ENCODE measurements at regions not wholly inside any gene's neighbourhood (a gene's known extent, or its start where the extent isn't known, plus 50 kb on each side); places are given as distances from the start of the nearest gene placed in this dataset.

- no peaks in the 10 kb centered on the region for H3K36me3 ChIP-seq (ENCODE audit: control insufficient read depth, insufficient read depth, low read length)
- H3K27me3 ChIP-seq (ENCODE audit: insufficient read depth, low read length, poor library complexity) = no peaks in the 10 kb centered on the region
- no peak overlapping the region for H3K4me3 ChIP-seq (ENCODE audit: low read length)
- no peak overlapping the region for H3K18ac ChIP-seq (ENCODE audit: low read length)
- no peak overlapping the region for H3K23ac ChIP-seq (ENCODE audit: low read length)
- H2BK5ac ChIP-seq (ENCODE audit: low read length) = no peak overlapping the region
- no peak overlapping the region for H2BK120ac ChIP-seq (ENCODE audit: low read depth, low read length)
- H3K79me1 ChIP-seq (ENCODE audit: low read length) = no peaks in the 10 kb centered on the region
- H2BK15ac ChIP-seq (replicated peaks; ENCODE audit: low read depth) = no peak overlapping the region
- no peaks in the 10 kb centered on the region for H3K79me2 ChIP-seq (ENCODE audit: control insufficient read depth, insufficient read depth, low read length)
- no peak overlapping the region for H4K8ac ChIP-seq (ENCODE audit: low read depth, low read length)
- H3K56ac ChIP-seq (ENCODE audit: low read length) = no peak overlapping the region
- no peak overlapping the region for H2AK5ac ChIP-seq (ENCODE audit: low read length)
- no peak overlapping the region for H3K9ac ChIP-seq (ENCODE audit: low read length)
- no peaks in the 10 kb centered on the region for H3K4me1 ChIP-seq (ENCODE audit: control insufficient read depth, low read depth, low read length)
- no peak overlapping the region for H4K5ac ChIP-seq (ENCODE audit: low read length)
- no peak overlapping the region for H3K4ac ChIP-seq (ENCODE audit: low read depth, low read length)
- H3K4me2 ChIP-seq (ENCODE audit: low read length) = no peak overlapping the region
- no peak overlapping the region for H3K27ac ChIP-seq (ENCODE audit: low read depth, low read length)
- DNase-seq = peak; percentile 17
- WGBS (ENCODE audit: extremely low coverage, insufficient coverage, low lambda C conversion rate) = no CpG with 5 or more reads among the region's 5 CpGs
Measured at GRCh38 chr2:59083075-59083828, 842.1 kb upstream of the FANCL start.

GRCh38 chr2:59082657-59083056 lies 841.5 kb upstream of the FANCL start:
- Histone ChIP-seq H3K4ac (ENCODE audit: low read depth, low read length) (no peak overlapping the region), H3K9ac (ENCODE audit: low read length) (no peak overlapping the region), H3K4me1 (ENCODE audit: control insufficient read depth, low read depth, low read length) (no peaks in the 10 kb centered on the region), H2BK5ac (ENCODE audit: low read length) (no peak overlapping the region), H3K27ac (ENCODE audit: low read depth, low read length) (no peak overlapping the region), H3K79me2 (ENCODE audit: control insufficient read depth, insufficient read depth, low read length) (no peaks in the 10 kb centered on the region), H4K5ac (ENCODE audit: low read length) (no peak overlapping the region), H3K79me1 (ENCODE audit: low read length) (no peaks in the 10 kb centered on the region), H2AK5ac (ENCODE audit: low read length) (no peak overlapping the region), H2BK120ac (ENCODE audit: low read depth, low read length) (no peak overlapping the region), H3K23ac (ENCODE audit: low read length) (no peak overlapping the region), H3K4me3 (ENCODE audit: low read length) (no peak overlapping the region), H3K36me3 (ENCODE audit: control insufficient read depth, insufficient read depth, low read length) (no peaks in the 10 kb centered on the region), H3K4me2 (ENCODE audit: low read length) (no peak overlapping the region), H3K56ac (ENCODE audit: low read length) (no peak overlapping the region), H3K27me3 (ENCODE audit: insufficient read depth, low read length, poor library complexity) (no peaks in the 10 kb centered on the region), H4K8ac (ENCODE audit: low read depth, low read length) (no peak overlapping the region), H3K18ac (ENCODE audit: low read length) (no peak overlapping the region), H2BK15ac (replicated peaks; ENCODE audit: low read depth) (no peak overlapping the region)
- WGBS (ENCODE audit: extremely low coverage, insufficient coverage, low lambda C conversion rate) = no CpG with 5 or more reads among the region's 5 CpGs
- DNase-seq = no peak

- no peaks in the 10 kb centered on the region for H3K4me1 ChIP-seq (ENCODE audit: control insufficient read depth, low read depth, low read length)
- H3K36me3 ChIP-seq (ENCODE audit: control insufficient read depth, insufficient read depth, low read length) = no peaks in the 10 kb centered on the region
- no peak overlapping the region for H3K4me2 ChIP-seq (ENCODE audit: low read length)
- H2BK120ac ChIP-seq (ENCODE audit: low read depth, low read length) = no peak overlapping the region
- H3K4me3 ChIP-seq (ENCODE audit: low read length) = no peak overlapping the region
- no peak overlapping the region for H2AK5ac ChIP-seq (ENCODE audit: low read length)
- H3K23ac ChIP-seq (ENCODE audit: low read length) = no peak overlapping the region
- H4K8ac ChIP-seq (ENCODE audit: low read depth, low read length) = no peak overlapping the region
- H3K27me3 ChIP-seq (ENCODE audit: insufficient read depth, low read length, poor library complexity) = no peaks in the 10 kb centered on the region
- no peak overlapping the region for H3K4ac ChIP-seq (ENCODE audit: low read depth, low read length)
- no peak overlapping the region for H4K5ac ChIP-seq (ENCODE audit: low read length)
- WGBS (ENCODE audit: extremely low coverage, insufficient coverage, low lambda C conversion rate) = no CpG with 5 or more reads among the region's 4 CpGs
- H3K56ac ChIP-seq (ENCODE audit: low read length) = no peak overlapping the region
- no peak overlapping the region for H3K27ac ChIP-seq (ENCODE audit: low read depth, low read length)
- H2BK5ac ChIP-seq (ENCODE audit: low read length) = no peak overlapping the region
- no peak overlapping the region for H3K9ac ChIP-seq (ENCODE audit: low read length)
- no peaks in the 10 kb centered on the region for H3K79me1 ChIP-seq (ENCODE audit: low read length)
- no peak overlapping the region for H2BK15ac ChIP-seq (replicated peaks; ENCODE audit: low read depth)
- no peak overlapping the region for H3K18ac ChIP-seq (ENCODE audit: low read length)
- DNase-seq = no peak
- H3K79me2 ChIP-seq (ENCODE audit: control insufficient read depth, insufficient read depth, low read length) = no peaks in the 10 kb centered on the region
Measured at GRCh38 chr2:59080451-59081181, 839.5 kb upstream of the FANCL start.

GRCh38 chr2:59077981-59078531 lies 836.9 kb upstream of the FANCL start:
- H3K56ac ChIP-seq (ENCODE audit: low read length) = no peak overlapping the region
- no peak overlapping the region for H2AK5ac ChIP-seq (ENCODE audit: low read length)
- DNase-seq = no peak
- H4K5ac ChIP-seq (ENCODE audit: low read length) = no peak overlapping the region
- H3K36me3 ChIP-seq (ENCODE audit: control insufficient read depth, insufficient read depth, low read length) = no peaks in the 10 kb centered on the region
- H3K4me3 ChIP-seq (ENCODE audit: low read length) = no peak overlapping the region
- no peak overlapping the region for H2BK5ac ChIP-seq (ENCODE audit: low read length)
- H3K4me1 ChIP-seq (ENCODE audit: control insufficient read depth, low read depth, low read length) = no peaks in the 10 kb centered on the region
- H3K27me3 ChIP-seq (ENCODE audit: insufficient read depth, low read length, poor library complexity) = no peaks in the 10 kb centered on the region
- no peak overlapping the region for H3K23ac ChIP-seq (ENCODE audit: low read length)
- H3K27ac ChIP-seq (ENCODE audit: low read depth, low read length) = no peak overlapping the region
- H3K4me2 ChIP-seq (ENCODE audit: low read length) = no peak overlapping the region
- H2BK120ac ChIP-seq (ENCODE audit: low read depth, low read length) = no peak overlapping the region
- H3K79me2 ChIP-seq (ENCODE audit: control insufficient read depth, insufficient read depth, low read length) = no peaks in the 10 kb centered on the region
- H3K9ac ChIP-seq (ENCODE audit: low read length) = no peak overlapping the region
- no peak overlapping the region for H3K18ac ChIP-seq (ENCODE audit: low read length)
- no peak overlapping the region for H2BK15ac ChIP-seq (replicated peaks; ENCODE audit: low read depth)
- no peak overlapping the region for H4K8ac ChIP-seq (ENCODE audit: low read depth, low read length)
- no peak overlapping the region for H3K4ac ChIP-seq (ENCODE audit: low read depth, low read length)
- H3K79me1 ChIP-seq (ENCODE audit: low read length) = no peaks in the 10 kb centered on the region
- WGBS (ENCODE audit: extremely low coverage, insufficient coverage, low lambda C conversion rate) = no CpG with 5 or more reads among the region's 6 CpGs

GRCh38 chr2:59077026-59077725 lies 836.1 kb upstream of the FANCL start:
- Histone ChIP-seq H3K79me1 (ENCODE audit: low read length) (no peaks in the 10 kb centered on the region), H3K79me2 (ENCODE audit: control insufficient read depth, insufficient read depth, low read length) (no peaks in the 10 kb centered on the region), H3K9ac (ENCODE audit: low read length) (no peak overlapping the region), H4K8ac (ENCODE audit: low read depth, low read length) (no peak overlapping the region), H4K5ac (ENCODE audit: low read length) (no peak overlapping the region), H2BK120ac (ENCODE audit: low read depth, low read length) (no peak overlapping the region), H3K23ac (ENCODE audit: low read length) (no peak overlapping the region), H3K18ac (ENCODE audit: low read length) (no peak overlapping the region), H3K4ac (ENCODE audit: low read depth, low read length) (no peak overlapping the region), H3K27me3 (ENCODE audit: insufficient read depth, low read length, poor library complexity) (no peaks in the 10 kb centered on the region), H3K4me1 (ENCODE audit: control insufficient read depth, low read depth, low read length) (no peaks in the 10 kb centered on the region), H3K36me3 (ENCODE audit: control insufficient read depth, insufficient read depth, low read length) (no peaks in the 10 kb centered on the region), H3K4me2 (ENCODE audit: low read length) (no peak overlapping the region), H3K27ac (ENCODE audit: low read depth, low read length) (no peak overlapping the region), H2BK15ac (replicated peaks; ENCODE audit: low read depth) (no peak overlapping the region), H2AK5ac (ENCODE audit: low read length) (no peak overlapping the region), H3K4me3 (ENCODE audit: low read length) (no peak overlapping the region), H2BK5ac (ENCODE audit: low read length) (no peak overlapping the region), H3K56ac (ENCODE audit: low read length) (no peak overlapping the region)
- no peak for DNase-seq
- no CpG with 5 or more reads among the region's 6 CpGs for WGBS (ENCODE audit: extremely low coverage, insufficient coverage, low lambda C conversion rate)

Data from mesendoderm (in vitro differentiated cells).